HG03139 (cell line): ENCODE measurements at regions not wholly inside any gene's neighbourhood (a gene's known extent, or its start where the extent isn't known, plus 50 kb on each side); places are given as distances from the start of the nearest gene placed in this dataset.

Source experiments
- ATAC-seq: cut with Tn5 transposase; IDR thresholded peaks from one replicate; pipeline ENCODE4 v1.9.1; 2021; ENCODE audit not compliant: unreplicated experiment

DNA sequence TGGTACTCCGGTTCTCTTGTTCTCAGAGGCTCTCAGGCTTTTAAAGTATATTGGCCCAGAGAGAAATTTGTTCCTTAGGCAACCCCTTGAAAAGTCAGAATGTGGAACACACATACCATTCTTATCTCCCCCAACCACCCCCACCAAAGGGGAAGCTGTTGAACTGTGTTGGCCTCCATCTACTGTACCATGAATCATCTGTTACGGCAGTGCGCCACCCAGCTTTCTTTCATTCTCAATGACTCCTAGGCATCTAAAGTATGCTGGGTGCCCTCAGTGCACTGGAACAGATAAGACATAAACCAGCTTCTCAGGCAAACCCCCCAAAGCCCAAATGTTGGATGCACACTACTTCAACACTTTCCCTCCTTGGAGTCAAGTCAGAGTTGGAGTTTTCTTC is 696.2 kb upstream of the TENM4 start:
- no peak for ATAC-seq

DNA sequence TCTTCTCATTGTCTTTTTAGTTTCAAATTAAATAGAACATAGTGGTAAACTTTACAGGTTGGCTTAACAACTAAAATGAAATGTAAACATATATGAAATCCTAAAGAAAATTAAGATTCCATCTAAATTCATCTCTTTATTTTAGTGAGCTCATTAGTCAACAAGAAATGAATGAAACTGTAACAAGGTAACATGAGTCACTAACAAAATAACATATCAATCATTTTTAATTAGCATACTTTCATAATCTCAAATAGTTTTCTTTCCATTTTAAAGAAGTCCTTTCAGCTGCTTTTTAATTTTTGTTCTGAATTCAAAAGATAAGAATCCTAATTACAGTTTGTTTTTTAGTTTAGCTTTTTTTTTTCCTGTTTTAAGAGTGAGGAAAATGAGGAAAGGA is 688.6 kb upstream of the TENM4 start:
- no peak for ATAC-seq

DNA sequence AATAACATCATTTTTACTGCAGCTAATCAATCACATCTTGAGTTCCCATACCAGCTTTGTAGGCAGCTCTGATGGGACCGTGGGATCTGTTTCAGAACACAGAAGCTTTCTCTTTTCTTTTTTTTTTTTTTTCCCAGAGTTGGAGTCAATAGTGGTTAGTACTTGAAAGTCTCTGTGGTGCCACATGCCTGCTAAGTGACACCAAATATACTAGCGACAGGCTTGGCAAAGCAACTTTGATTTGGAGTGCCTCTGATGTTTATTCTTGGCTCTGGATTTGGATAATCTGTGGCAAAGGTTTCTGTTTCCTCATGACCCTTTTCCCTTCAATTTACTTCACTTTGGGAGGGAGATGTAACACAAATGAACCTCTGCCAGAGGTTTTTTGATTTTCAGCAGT is 681.4 kb upstream of the TENM4 start:
- ATAC-seq: no peak

GRCh38 chr11:80118073-80118472 is 677.2 kb upstream of the TENM4 start:
- ATAC-seq: no peak

DNA sequence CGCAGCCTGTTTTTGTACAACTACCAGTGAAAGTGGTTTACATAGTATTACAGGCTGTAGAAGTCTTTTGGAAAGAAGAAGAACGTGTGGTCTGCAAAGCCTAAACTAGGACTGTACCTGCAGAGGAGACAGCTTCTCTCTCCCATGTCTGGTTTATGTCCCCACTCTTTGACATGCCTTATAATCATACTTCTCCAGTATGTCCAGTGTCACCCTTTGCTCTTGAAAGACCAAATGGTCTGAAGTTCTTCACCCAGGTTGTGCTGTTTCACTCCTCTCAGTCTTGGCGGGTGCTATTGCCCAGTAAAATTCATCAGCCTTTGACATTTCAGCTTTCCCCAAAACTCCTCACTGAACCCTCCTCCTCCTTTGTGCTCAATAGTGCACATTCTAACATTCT is 676.0 kb upstream of the TENM4 start:
- no peak for ATAC-seq

GRCh38 chr11:80109652-80110051 is 668.8 kb upstream of the TENM4 start:
- no peak for ATAC-seq

DNA sequence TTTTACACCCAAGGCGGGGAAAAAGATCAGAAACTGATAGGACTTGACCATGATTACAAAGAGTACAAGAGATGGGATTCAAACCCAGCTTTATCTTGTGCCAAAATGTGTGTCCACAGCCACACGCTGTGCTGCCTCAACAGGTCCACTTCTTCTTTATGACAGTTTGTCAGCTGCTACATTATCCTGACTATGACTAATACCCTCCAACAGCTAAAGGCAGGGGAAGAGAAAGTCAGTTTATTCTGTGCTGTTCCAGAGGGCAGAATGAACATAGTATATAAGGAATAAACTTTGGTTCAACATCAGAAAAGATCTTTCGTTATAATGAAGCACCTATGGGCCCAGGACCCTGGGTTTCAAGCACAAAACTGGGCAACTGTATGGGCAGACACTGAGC is 668.2 kb upstream of the TENM4 start:
- ATAC-seq: no peak

DNA sequence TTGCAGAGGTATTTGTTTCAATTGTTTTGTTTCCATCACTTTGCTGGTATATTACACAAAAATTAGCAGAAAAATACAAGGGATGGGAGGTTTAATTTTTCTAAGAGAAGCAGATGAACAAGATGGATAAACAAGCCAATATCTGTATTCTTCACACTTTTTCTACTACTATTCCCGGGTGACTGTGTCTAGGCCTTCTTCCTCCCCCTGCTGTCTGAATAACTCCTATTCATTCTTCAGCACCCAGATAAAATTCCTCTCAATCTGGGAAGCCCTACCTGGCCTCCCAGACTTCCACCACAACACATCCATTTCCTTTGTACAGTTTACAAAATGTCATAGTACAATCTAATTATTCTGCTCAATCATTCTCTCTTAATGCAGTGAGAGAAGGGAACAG is 666.6 kb upstream of the TENM4 start:
- no peak for ATAC-seq

GRCh38 chr11:80104191-80104590 is 663.4 kb upstream of the TENM4 start:
- no peak for ATAC-seq

DNA sequence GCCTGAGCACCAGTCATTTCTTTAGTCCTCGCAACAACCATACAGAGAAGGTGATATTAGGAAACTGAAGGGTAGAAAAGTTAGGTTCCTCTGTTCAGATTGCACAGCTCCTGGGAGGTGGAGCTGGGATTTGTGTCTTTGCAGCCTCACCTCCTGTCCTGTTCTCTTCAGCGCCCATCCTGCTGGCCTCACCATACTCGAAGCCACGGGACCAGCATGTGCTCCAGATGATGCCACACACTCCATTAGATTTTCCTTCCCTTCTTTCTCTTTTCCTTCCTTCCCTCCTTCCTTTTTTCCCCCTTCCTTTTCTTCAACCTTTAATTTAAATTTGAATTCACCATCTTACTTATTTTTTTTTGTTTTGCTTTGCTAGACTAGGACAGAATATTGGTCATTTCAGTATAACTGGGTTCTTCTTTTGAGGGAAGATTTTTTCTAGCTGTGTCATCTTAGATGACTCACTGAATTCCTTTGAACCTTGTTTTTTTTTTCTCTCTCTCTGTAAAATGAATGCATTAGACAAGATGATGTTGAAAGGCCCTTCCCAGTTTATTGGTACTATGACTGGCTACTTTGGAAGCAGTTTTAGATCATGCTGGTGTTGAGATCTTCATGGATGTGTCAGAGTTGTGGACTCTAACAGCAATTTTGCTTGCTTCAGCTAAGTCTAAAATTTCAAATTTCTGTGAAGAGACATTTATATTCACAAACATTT is 662.5 kb upstream of the TENM4 start:
- ATAC-seq: no peak

DNA sequence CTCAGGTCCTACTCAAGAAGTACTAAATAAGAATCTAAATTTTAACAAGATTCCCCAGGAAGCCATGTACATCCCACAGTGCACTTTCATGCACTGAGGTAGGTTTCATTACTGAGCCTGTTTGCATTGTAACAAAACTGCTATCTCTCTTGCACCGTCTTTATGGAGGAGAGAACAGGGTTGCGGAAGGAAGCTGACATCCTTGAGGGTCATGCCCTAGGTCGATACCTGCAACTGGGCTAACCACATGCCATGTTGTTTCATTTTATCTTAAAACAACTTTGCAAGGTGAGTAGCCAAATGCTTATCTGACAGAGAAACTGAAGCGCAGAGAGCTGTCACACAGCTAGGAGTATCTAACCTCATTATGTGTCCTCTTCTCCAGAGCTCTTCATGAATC is 656.3 kb upstream of the TENM4 start:
- no peak for ATAC-seq

- no peak for ATAC-seq
These were observed 655.9 kb upstream of the TENM4 start for GRCh38 chr11:80096736-80097135.

- no peak for ATAC-seq
These were observed 645.7 kb upstream of the TENM4 start for GRCh38 chr11:80086496-80087055.

- no peak for ATAC-seq
These were observed 644.7 kb upstream of the TENM4 start for GRCh38 chr11:80085563-80085962.

- no peak for ATAC-seq
These were observed 643.8 kb upstream of the TENM4 start for GRCh38 chr11:80084608-80085007.

DNA sequence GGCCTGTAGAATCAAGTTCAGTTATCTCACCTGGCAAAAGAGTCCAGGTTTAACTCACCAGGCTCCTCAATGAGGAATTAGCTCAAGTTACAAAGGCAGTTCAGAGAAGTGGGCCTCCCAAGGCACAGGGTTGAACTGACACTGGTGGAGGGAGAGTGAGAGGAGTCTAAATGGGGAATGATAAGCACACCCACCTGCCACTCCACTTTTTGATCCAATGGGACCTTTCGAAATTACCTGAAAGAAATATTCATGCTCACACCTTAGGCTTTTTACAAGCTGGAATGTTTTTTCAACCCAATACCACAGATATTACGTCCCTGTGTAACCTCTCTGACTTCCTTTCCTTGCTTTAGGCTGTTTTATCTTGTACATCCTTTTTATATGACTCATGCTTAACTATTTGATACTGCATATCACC is 642.7 kb upstream of the TENM4 start:
- ATAC-seq: no peak

DNA sequence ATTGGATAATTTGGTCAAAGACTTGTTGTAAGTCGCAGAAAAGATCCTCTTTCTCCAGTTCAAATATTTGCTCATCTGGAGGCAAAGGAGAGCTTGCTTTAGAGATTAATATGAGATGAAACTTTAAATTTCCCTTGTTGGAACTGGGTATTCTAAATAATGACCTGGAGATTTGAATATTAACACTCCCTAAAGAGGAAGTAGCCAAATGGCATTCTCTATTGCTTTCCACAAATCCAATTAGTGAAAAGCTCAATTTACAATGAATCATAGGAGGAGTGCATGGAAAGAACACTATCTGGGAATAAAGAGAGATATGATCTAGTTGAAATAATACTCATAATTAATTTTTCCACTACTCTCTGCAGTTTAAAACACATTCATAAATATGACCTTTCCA is 641.6 kb upstream of the TENM4 start:
- no peak for ATAC-seq

DNA sequence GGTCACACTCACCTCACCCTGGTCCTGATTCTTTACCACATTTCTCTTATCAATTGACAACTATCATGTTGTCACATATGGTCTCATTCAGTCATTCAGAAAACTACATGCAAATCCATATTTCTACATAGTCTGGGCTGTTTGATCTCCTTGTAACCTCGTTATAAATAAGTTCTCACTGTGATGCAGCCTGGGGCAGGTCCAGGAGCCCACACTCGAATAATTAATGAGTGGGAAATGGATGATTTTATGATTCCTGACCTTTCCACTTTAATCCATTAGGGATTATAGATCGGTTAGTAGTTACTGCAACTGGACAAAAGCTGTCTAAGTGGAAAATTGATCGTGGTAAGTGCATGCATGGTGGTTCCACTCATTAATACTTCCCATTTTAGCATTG is 636.3 kb upstream of the TENM4 start:
- no peak for ATAC-seq

DNA sequence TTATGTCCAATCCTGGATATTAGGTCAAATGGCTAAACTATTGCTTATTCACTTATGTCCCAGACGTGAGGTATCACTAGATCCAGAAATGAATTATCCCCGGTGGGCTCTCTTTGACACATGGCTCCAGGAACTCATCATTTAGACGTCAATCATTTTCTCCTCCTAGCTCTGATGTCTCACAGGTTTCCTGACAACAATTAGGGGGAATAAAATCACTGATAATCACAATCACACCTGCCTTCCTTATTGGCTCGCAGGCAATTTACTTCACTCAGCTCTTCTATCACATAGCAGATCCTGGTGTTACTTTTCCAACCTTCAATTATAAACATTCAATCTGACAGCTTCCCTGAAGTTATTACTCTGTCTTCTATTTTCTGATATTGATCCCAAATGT is 634.0 kb upstream of the TENM4 start:
- ATAC-seq: no peak

DNA sequence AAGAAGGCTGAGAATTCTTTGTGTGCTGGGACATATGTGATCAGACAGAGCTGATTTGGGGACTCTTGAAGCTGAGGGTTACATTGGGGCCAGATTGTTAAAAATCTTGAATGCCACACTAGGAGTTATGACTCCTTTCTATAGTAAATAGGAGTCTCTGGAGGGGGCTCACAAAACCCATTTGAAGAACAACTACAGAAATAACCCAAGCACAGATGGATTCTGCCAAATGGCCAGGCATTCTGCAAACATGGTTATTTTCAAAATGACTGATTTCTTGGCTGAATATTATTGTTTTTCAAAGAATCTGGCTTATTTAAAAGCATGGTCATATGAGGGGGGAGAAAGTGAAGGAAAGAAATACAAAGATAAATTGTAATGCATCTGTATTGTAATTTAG is 625.5 kb upstream of the TENM4 start:
- no peak for ATAC-seq

DNA sequence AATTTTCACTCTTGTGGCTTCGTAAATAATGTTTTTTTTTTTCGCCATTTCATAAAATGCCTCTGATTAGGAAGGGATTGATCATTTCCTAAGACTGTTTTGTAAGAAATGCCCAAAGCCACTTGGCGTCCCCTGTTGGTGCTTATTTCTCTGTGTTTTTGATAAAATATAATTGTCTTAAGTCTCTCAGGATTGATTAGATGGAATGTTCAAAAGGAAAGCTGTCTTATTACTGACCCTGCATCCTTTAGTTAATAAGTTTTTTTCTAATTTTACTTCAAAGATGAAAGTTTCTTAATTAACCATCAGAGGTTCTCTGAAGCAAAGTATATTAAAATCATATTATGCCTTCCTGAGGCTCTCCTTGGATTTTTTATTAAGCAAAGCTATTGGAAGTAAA is 624.3 kb upstream of the TENM4 start:
- ATAC-seq: no peak

DNA sequence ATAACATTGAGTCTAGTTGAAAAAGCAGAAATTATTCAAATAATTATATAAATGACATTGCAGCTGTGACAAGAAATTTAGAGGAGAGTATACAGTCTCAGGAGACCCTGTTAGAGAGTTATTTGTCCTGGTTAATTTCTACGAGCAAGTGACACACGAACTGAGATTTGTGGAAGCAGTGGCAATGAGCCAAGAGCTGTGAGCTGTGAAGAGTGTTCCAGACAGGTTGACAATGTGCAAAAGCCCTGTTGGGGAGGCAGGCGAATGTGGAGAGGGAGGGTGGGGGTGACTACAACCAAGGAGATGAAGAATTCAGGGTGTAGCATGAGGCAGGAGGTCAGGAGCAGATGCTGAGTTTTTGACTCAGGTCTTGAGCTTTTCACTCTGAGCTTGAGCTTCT is 620.2 kb upstream of the TENM4 start:
- no peak for ATAC-seq

DNA sequence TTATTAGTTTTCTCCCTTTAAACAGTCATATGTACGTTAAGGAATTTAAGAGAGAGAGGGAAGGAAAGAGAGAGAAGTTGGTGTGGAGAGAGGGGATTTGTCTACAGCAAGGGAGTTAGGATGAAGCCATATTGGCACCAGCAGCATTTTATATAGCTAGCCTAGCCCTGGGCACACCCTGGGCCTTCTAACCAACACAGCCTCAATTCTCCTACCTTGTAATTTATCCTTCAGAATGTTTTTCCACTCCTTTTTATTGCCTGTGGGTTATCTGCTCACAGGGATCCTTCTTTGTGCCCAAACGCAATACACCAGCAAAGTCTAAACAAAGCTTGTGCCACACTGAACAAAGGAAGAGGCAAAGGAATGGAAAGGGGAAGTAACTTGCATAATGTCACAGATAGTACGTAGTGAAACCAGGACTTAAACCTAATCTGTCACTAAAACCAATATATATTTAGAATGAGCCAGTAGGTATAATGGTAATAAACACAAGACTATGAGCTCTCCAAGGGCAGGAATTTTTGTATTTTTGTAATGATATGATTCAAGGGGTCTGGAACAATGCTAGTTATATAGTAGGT is 613.8 kb upstream of the TENM4 start:
- no peak for ATAC-seq
